Ishikawa (cell line): ENCODE measurements at regions not wholly inside any gene's neighbourhood (a gene's known extent, or its start where the extent isn't known, plus 50 kb on each side); places are given as distances from the start of the nearest gene placed in this dataset.

Experiments used
- CEBPB ChIP-seq: IDR thresholded peaks from 2 replicates; pipeline ENCODE4 v1.6.1; 2012
- CREB1 ChIP-seq: IDR thresholded peaks from 2 replicates; pipeline ENCODE4 v1.6.1; 2012; ENCODE audit warnings: low read depth
- EGR1 ChIP-seq: IDR thresholded peaks from 2 replicates; pipeline ENCODE4 v1.6.1; 2012
- EP300 ChIP-seq: IDR thresholded peaks from 2 replicates; pipeline ENCODE4 v1.6.1; 2012; ENCODE audit warnings: borderline replicate concordance
- FOXM1 ChIP-seq: IDR thresholded peaks from 2 replicates; pipeline ENCODE4 v1.6.1; 2012; ENCODE audit warnings: low read depth, borderline replicate concordance
- NFIC ChIP-seq: IDR thresholded peaks from 2 replicates; pipeline ENCODE4 v1.6.1; 2012
- RAD21 ChIP-seq: IDR thresholded peaks from 2 replicates; pipeline ENCODE4 v1.6.1; 2012; ENCODE audit warnings: low read depth
- REST ChIP-seq: IDR thresholded peaks from 2 replicates; pipeline ENCODE4 v1.6.1; 2012; ENCODE audit warnings: low read depth, mild to moderate bottlenecking
- TAF1 ChIP-seq: IDR thresholded peaks from 2 replicates; pipeline ENCODE4 v1.6.1; 2012; ENCODE audit warnings: low read depth, mild to moderate bottlenecking
- TCF12 ChIP-seq: IDR thresholded peaks from 2 replicates; pipeline ENCODE4 v1.6.1; 2012; ENCODE audit warnings: low read depth
- TEAD4 ChIP-seq: IDR thresholded peaks from 2 replicates; pipeline ENCODE4 v1.6.1; 2012
- USF1 ChIP-seq: IDR thresholded peaks from 2 replicates; pipeline ENCODE4 v1.6.1; 2012
- YY1 ChIP-seq: IDR thresholded peaks from 2 replicates; pipeline ENCODE4 v1.6.1; 2012; ENCODE audit warnings: low read depth
- ZBTB7A ChIP-seq: IDR thresholded peaks from 2 replicates; pipeline ENCODE4 v1.6.1; 2012; ENCODE audit warnings: low read depth
- TF ChIP-seq, protein P1 (sequence below): IDR thresholded peaks from 2 replicates; pipeline ENCODE4 v1.6.1; 2012

GRCh38 chr16:73547552-73548403, 499.9 kb upstream of the ZFHX3 start:
- TF ChIP-seq ZBTB7A (no peak), USF1 (no peak)

GRCh38 chr16:73546341-73546845, 498.5 kb upstream of the ZFHX3 start:
- TF ChIP-seq RAD21, result no peak
- TF ChIP-seq, protein P1, sequence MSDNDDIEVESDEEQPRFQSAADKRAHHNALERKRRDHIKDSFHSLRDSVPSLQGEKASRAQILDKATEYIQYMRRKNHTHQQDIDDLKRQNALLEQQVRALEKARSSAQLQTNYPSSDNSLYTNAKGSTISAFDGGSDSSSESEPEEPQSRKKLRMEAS, result no peak
- no peak for TF ChIP-seq EGR1
- TF ChIP-seq TEAD4, result no peak
- TF ChIP-seq NFIC, result no peak
- no peak for TF ChIP-seq EP300
- no peak for TF ChIP-seq CREB1
- no peak for TF ChIP-seq ZBTB7A
- no peak for TF ChIP-seq USF1
- TF ChIP-seq CEBPB, result no peak
- TF ChIP-seq YY1, result no peak
- TF ChIP-seq TAF1, result no peak
- TF ChIP-seq REST, result no peak
- TF ChIP-seq TCF12, result no peak
- no peak for TF ChIP-seq FOXM1

DNA sequence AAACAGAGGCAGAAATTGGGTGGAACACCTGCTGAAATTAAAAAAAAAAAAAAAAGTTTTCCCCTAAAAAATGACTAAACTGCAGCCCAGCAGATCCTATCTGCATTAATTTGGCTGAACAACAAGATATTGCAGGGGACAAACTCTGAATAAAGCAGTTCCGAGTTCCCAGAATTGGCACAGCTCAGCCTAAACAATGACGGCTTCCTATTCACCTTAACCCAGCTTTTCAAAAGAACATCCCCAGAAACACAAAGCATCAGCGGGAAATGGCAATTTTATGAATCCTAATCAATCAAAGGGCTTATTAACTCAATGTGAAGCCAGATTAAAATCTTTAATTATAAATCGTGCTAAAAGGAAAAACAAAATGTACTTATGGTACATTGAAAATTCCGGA, 497.8 kb upstream of the ZFHX3 start:
- TF ChIP-seq YY1 (no peak), RAD21 (no peak), ZBTB7A (no peak), REST (no peak), TCF12 (no peak), USF1 (no peak), EP300 (no peak), TEAD4 (no peak), NFIC (no peak), EGR1 (no peak), CREB1 (no peak), TAF1 (no peak), CEBPB (no peak)
- TF ChIP-seq, protein P1, result no peak

- TF ChIP-seq, protein P1, result no peak
- TF ChIP-seq REST (no peak), YY1 (no peak), RAD21 (no peak), NFIC (no peak), ZBTB7A (no peak)
Observed at GRCh38 chr16:73545290-73545689, 497.4 kb upstream of the ZFHX3 start.
